MCF 10A (cell line): ENCODE measurements at regions not wholly inside any gene's neighbourhood (a gene's known extent, or its start where the extent isn't known, plus 50 kb on each side); places are given as distances from the start of the nearest gene placed in this dataset.

Experiments
- BruUV-seq: library from RNA; stranded (reverse); fragments of 400-500 nt; replicated peaks from 2 replicates; lab custom pipeline; 2021; lab: Mats Ljungman, UMichigan
- CTCF ChIA-PET: fragments of 300-600 bp; sonication (Branson Sonifier 250); formaldehyde crosslinking; extraction: SDS; loops from one replicate; lab custom pipeline; 2021; ENCODE audit warnings: antibody characterized with exemption, inconsistent platforms; lab: Yijun Ruan, JAX
- POLR2A ChIA-PET: fragments of 300-600, 350-650 bp; sonication (Branson Sonifier 250); formaldehyde crosslinking; extraction: SDS; loops from one replicate; lab custom pipeline; 2020; ENCODE audit warnings: antibody characterized with exemption, inconsistent platforms; lab: Yijun Ruan, JAX
- DNase-seq: peaks from one replicate; pipeline ENCODE4 v3.0.0-alpha.2; 2018; ENCODE audit not compliant: unreplicated experiment
- H3K27ac Mint-ChIP-seq: one replicate; pipeline ENCODE4 v1.8.0; 2022; ENCODE audit warnings: mild to moderate bottlenecking, low read depth, mixed read lengths; ENCODE audit not compliant: unreplicated experiment
- H3K27me3 Mint-ChIP-seq: one replicate; pipeline ENCODE4 v1.8.0; 2022; ENCODE audit warnings: mixed read lengths; ENCODE audit not compliant: insufficient read depth, unreplicated experiment
- H3K36me3 Mint-ChIP-seq: one replicate; pipeline ENCODE4 v1.8.0; 2022; ENCODE audit warnings: mild to moderate bottlenecking, moderate library complexity, mixed read lengths; ENCODE audit not compliant: insufficient read depth, unreplicated experiment
- H3K4me1 Mint-ChIP-seq: one replicate; pipeline ENCODE4 v1.8.0; 2022; ENCODE audit warnings: mixed read lengths; ENCODE audit not compliant: insufficient read depth, unreplicated experiment
- H3K4me3 Mint-ChIP-seq: one replicate; pipeline ENCODE4 v1.8.0; 2022; ENCODE audit warnings: mild to moderate bottlenecking, moderate library complexity, mixed read lengths; ENCODE audit not compliant: unreplicated experiment
- H3K9me3 Mint-ChIP-seq: one replicate; pipeline ENCODE4 v1.8.0; 2022; ENCODE audit warnings: mixed read lengths; ENCODE audit not compliant: unreplicated experiment
- CTCF ChIP-seq: fragments of 200-600 bp; IDR thresholded peaks from one replicate; pipeline ENCODE4 v1.8.0; 2022; ENCODE audit warnings: antibody characterized with exemption, mild to moderate bottlenecking; ENCODE audit not compliant: unreplicated experiment
- intact Hi-C: fragments of 100-400 bp; cut with micrococcal nuclease; formaldehyde crosslinking; loops from 2 replicates; pipeline ENCODE4 v1.14.1; 2022

GRCh38 chr20:51311636-51312479, 230.7 kb downstream of the NFATC2 start:
- TF ChIP-seq CTCF = no peak
- H3K27ac Mint-ChIP-seq = no peak overlapping the region
- H3K4me1 Mint-ChIP-seq = peaks cover 5% of the 10 kb centered on the region
- BruUV-seq = no TSS peak
- ChIA-PET POLR2A (no interaction called here), CTCF (interaction anchor here (1.0 to 13.7 kb wide), 6 partner anchors 14 to 517 kb away, joined by 4 to 810 read pairs (median 10); partner anchors contain the start of gene BCAS4)
- H3K27me3 Mint-ChIP-seq = no peaks in the 10 kb centered on the region
- no peak overlapping the region for H3K4me3 Mint-ChIP-seq
- H3K36me3 Mint-ChIP-seq = no peaks in the 10 kb centered on the region
- H3K9me3 Mint-ChIP-seq = peaks cover 6% of the 10 kb centered on the region
- intact Hi-C loops = no loop called here
- no peak for DNase-seq

GRCh38 chr20:51310216-51310615, 232.3 kb downstream of the NFATC2 start:
- Mint-ChIP-seq H3K27ac (no peak overlapping the region), H3K36me3 (no peaks in the 10 kb centered on the region), H3K4me1 (peaks cover 1% of the 10 kb centered on the region), H3K27me3 (no peaks in the 10 kb centered on the region), H3K9me3 (peaks cover 2% of the 10 kb centered on the region), H3K4me3 (no peak overlapping the region)
- no TSS peak for BruUV-seq
- no peak for DNase-seq
- TF ChIP-seq CTCF = no peak
- intact Hi-C loops = no loop called here
- ChIA-PET POLR2A (interaction anchor here (0.9 to 6.3 kb wide), 3 partner anchors 16 to 319 kb away, joined by 3 to 50 read pairs (median 4); no protein-coding TSS in a partner anchor), CTCF (interaction anchor here (0.7 to 13.7 kb wide), 13 partner anchors 7 to 516 kb away, joined by 3 to 810 read pairs (median 4); partner anchors contain the start of gene BCAS4)

GRCh38 chr20:51309128-51309527, 233.4 kb downstream of the NFATC2 start:
- Mint-ChIP-seq H3K9me3 (no peaks in the 10 kb centered on the region), H3K4me3 (no peak overlapping the region), H3K27me3 (no peaks in the 10 kb centered on the region), H3K4me1 (no peaks in the 10 kb centered on the region), H3K36me3 (no peaks in the 10 kb centered on the region), H3K27ac (no peak overlapping the region)
- no TSS peak for BruUV-seq
- no peak for TF ChIP-seq CTCF
- ChIA-PET POLR2A (interaction anchor here (0.6 to 6.3 kb wide), 6 partner anchors 13 to 329 kb away, joined by 3 to 50 read pairs (median 5); no protein-coding TSS in a partner anchor), CTCF (interaction anchor here (0.7 to 13.7 kb wide), 13 partner anchors 8 to 656 kb away, joined by 3 to 810 read pairs (median 4); partner anchors contain the start of gene KCNG1)
- DNase-seq = no peak
- intact Hi-C loops = loop anchor here (5.0 kb wide), 2 partner anchors 293 to 517 kb away; no protein-coding TSS in a partner anchor
